Heart left ventricle (tissue), 13 donors: ENCODE measurements at regions not wholly inside any gene's neighbourhood (a gene's known extent, or its start where the extent isn't known, plus 50 kb on each side); places are given as distances from the start of the nearest gene placed in this dataset.

Source experiments
- CTCF ChIP-seq, 12 donors: fragments of 200-600 bp; sonication (generic) in 4 of 12; IDR thresholded peaks; one replicate each; pipeline versions ENCODE4 v1.5.0 to v1.8.0; 2018 to 2022; ENCODE audit warnings: antibody characterized with exemption in 12 of 12, mild to moderate bottlenecking in 5 of 12
- POLR2A ChIP-seq, 2 donors: fragments of 450-650 bp; IDR thresholded peaks; one replicate each; pipeline ENCODE4 v1.6.1; 2017; ENCODE audit warnings: antibody characterized with exemption in 2 of 2, mild to moderate bottlenecking in 2 of 2, moderate library complexity in 2 of 2
- donor health status: ischemic (EF 13 %, LVEDD 7.1; RV severe dilation, severe dysfunction).
- donor health status: DM: no; HTN: yes; CAD: no.
- donor health status: DM: no; HTN: no; CAD: no.
- donor health status: ischemic (EF 25% LVEDD 6.9; RV normal size, moderate dysfunction).
- donor health status: ischemic (EF 25% LVEDD 5.7; RV mildly dilated, moderate dysfunction).
- donor health status: ischemic (EF 35%, LVEDD 5.7; RV mildly dilated, moderate dysfunction).
- donor health status: nonischemic (EF 11% LVEDD 7.7; RV severe dilation, severe dysfunction).
- donor health status: DM: yes; HTN: yes; CAD: no.
- donor health status: PGD.
- donor health status: ischemic (EF 29% LVEDD 5.4; RV normal size, mild dysfunction).
- donor health status: nonischemic (EF 23%, LVEDD 6.1; RV moderate dilation, normal function).

GRCh38 chrX:39900777-39901170 lies 197.0 kb downstream of the BCOR start:
- TF ChIP-seq CTCF (IDR thresholded peaks at IDR 0.05) (no peak), POLR2A (IDR thresholded peaks at IDR 0.05) (no peak)
